ENCODE measurements at regions not wholly inside any gene's neighbourhood (a gene's known extent, or its start where the extent isn't known, plus 50 kb on each side); places are given as distances from the start of the nearest gene placed in this dataset.

DNA sequence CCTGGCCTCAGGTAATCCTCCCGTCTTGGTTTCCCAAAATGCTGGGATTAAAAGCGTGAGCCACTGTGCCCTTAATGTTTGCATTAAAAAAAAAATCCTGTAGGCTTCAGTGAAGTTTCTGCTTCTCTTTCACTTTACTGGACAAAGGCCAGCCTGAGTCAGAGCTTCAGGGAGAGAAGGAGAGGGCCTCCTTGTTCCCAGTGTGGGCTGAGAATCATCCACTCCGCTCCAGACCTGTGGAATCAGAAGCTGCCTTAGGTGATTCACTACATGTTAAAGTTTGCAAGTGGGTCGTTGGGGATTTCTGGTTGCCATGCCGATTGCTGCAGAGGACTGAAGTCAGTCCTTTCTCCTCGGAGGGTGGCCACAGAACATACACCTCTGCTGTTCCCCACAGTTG, 113.3 kb upstream of the EEF1E1 start:
- H3K23ac ChIP-seq (ENCODE audit: insufficient read length, low read depth, low read length): no peak overlapping the region
- no peak overlapping the region for H2BK12ac ChIP-seq (ENCODE audit: insufficient read length, low read depth, low read length)
- H3K79me2 ChIP-seq (ENCODE audit: insufficient read depth, low read length): no peaks in the 10 kb centered on the region
- H2AFZ ChIP-seq (ENCODE audit: low read length): no peak overlapping the region
- H3K27me3 Mint-ChIP-seq (ENCODE audit: low read depth): no peaks in the 10 kb centered on the region
- H3K9ac ChIP-seq (ENCODE audit: extremely low read depth, insufficient read length, low read length): no peak overlapping the region
- no peak overlapping the region for H3K4ac ChIP-seq (ENCODE audit: low read depth, low read length)
- H4K8ac ChIP-seq (replicated peaks; ENCODE audit: insufficient read length, low read depth, low read length): no peak overlapping the region
- DNase-seq: no peak
- H3K56ac ChIP-seq (ENCODE audit: insufficient read length, low read depth, low read length): no peak overlapping the region
- H4K5ac ChIP-seq (ENCODE audit: insufficient read length, low read depth, low read length): no peak overlapping the region
- H3K27ac ChIP-seq (ENCODE audit: insufficient read length, low read depth, low read length): no peak overlapping the region
- no peak overlapping the region for H2BK15ac ChIP-seq (ENCODE audit: low read depth, low read length)
- TF ChIP-seq, protein P1, sequence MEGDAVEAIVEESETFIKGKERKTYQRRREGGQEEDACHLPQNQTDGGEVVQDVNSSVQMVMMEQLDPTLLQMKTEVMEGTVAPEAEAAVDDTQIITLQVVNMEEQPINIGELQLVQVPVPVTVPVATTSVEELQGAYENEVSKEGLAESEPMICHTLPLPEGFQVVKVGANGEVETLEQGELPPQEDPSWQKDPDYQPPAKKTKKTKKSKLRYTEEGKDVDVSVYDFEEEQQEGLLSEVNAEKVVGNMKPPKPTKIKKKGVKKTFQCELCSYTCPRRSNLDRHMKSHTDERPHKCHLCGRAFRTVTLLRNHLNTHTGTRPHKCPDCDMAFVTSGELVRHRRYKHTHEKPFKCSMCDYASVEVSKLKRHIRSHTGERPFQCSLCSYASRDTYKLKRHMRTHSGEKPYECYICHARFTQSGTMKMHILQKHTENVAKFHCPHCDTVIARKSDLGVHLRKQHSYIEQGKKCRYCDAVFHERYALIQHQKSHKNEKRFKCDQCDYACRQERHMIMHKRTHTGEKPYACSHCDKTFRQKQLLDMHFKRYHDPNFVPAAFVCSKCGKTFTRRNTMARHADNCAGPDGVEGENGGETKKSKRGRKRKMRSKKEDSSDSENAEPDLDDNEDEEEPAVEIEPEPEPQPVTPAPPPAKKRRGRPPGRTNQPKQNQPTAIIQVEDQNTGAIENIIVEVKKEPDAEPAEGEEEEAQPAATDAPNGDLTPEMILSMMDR (conservative IDR thresholded peaks at IDR 0.05): no peak
- no peak overlapping the region for H4K91ac ChIP-seq (ENCODE audit: insufficient read length, low read depth, low read length)
- no peak overlapping the region for H3K4me2 ChIP-seq (ENCODE audit: insufficient read depth, insufficient read length, low read length)
- peaks cover 3 to 15% of the 10 kb centered on the region in 2 experiments; a peak in 3 of 4 replicates for H3K4me1 Mint-ChIP-seq
- no peaks in the 10 kb centered on the region for H3K27me3 ChIP-seq (ENCODE audit: insufficient read depth, low read length)
- H2AK5ac ChIP-seq (ENCODE audit: insufficient read length, low read length): no peak overlapping the region
- no peaks in the 10 kb centered on the region for H3K36me3 Mint-ChIP-seq (ENCODE audit: insufficient read depth in 1 of 3, low read depth in 3 of 3)
- H3K9me3 Mint-ChIP-seq: no peaks in the 10 kb centered on the region
- H3T11ph ChIP-seq (ENCODE audit: low read length): no peak overlapping the region
- no peak overlapping the region for H2BK5ac ChIP-seq (ENCODE audit: insufficient read length, low read length)
- H3K4me3 Mint-ChIP-seq: no peak overlapping the region
- no CpG with 5 or more reads among the region's 6 CpGs for WGBS (ENCODE audit: extremely low coverage, insufficient read length, low lambda C conversion rate)
- no peak overlapping the region for H3K14ac ChIP-seq (ENCODE audit: insufficient read depth, low read length)
- H2BK20ac ChIP-seq (ENCODE audit: low read depth, low read length, poor library complexity, severe bottlenecking): no peak overlapping the region
- H3K27ac Mint-ChIP-seq: peak overlapping the region in 1 of 3 experiments; percentile 65; a peak in 1 of 7 replicates
- H3K18ac ChIP-seq (ENCODE audit: insufficient read length, low read depth, low read length): no peak overlapping the region
- no peaks in the 10 kb centered on the region for H4K20me1 ChIP-seq (ENCODE audit: control insufficient read depth, insufficient read depth, insufficient read length)
- no peak overlapping the region for H2BK120ac ChIP-seq (ENCODE audit: low read depth, low read length, poor library complexity, severe bottlenecking)
- no peaks in the 10 kb centered on the region for H3K4me1 ChIP-seq (ENCODE audit: insufficient read depth, low read length)
- no peaks in the 10 kb centered on the region for H3K9me3 ChIP-seq (ENCODE audit: control insufficient read depth, low read depth, low read length)
- H3K79me1 ChIP-seq (ENCODE audit: insufficient read depth, low read depth, low read length, poor library complexity, severe bottlenecking): no peaks in the 10 kb centered on the region
- no peaks in the 10 kb centered on the region for H3K23me2 ChIP-seq (ENCODE audit: insufficient read length, low read depth, low read length, poor library complexity, severe bottlenecking)

All from H9 (cell line).